Fibroblast of lung (primary cell): ENCODE measurements at regions not wholly inside any gene's neighbourhood (a gene's known extent, or its start where the extent isn't known, plus 50 kb on each side); places are given as distances from the start of the nearest gene placed in this dataset.

Experiments used
- EZH2 ChIP-seq: IDR thresholded peaks from 2 replicates; pipeline ENCODE4 v1.5.1; 2012; ENCODE audit warnings: low read length, control low read depth, mild to moderate bottlenecking; ENCODE audit errors: missing control alignments
- TF ChIP-seq, protein P1 (sequence below), 2 donors: IDR thresholded peaks in 1 of 2; conservative IDR thresholded peaks in 1 of 2; 1 replicate in 1 of 2; 2 replicates in 1 of 2; pipeline ENCODE4 v1.5.1; 2011 to 2012; ENCODE audit warnings: low read length in 2 of 2, control low read depth in 1 of 2, inconsistent platforms in 1 of 2, low read depth in 1 of 2, mild to moderate bottlenecking in 1 of 2

DNA sequence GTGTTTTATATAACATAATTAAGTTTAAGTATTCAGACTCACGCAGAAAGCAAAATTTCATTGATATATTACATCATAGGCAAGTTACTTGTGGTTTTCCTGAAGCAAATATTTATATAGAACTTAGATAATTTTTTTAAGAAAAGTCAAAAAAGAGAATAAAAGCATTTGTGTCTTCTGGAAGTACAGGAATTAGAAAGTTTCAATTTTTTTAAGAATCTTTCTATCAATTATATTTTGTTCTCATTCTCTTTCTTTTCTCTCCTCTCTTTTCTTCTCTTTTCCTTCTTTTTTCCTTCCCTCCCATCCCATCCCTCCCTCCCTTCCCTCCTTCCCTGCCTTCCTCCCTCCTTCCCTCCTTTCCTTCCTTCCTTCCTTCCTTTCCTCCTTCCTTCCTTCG, 120.7 kb upstream of the CDH8 start:
- no peak for TF ChIP-seq EZH2
- TF ChIP-seq, protein P1, sequence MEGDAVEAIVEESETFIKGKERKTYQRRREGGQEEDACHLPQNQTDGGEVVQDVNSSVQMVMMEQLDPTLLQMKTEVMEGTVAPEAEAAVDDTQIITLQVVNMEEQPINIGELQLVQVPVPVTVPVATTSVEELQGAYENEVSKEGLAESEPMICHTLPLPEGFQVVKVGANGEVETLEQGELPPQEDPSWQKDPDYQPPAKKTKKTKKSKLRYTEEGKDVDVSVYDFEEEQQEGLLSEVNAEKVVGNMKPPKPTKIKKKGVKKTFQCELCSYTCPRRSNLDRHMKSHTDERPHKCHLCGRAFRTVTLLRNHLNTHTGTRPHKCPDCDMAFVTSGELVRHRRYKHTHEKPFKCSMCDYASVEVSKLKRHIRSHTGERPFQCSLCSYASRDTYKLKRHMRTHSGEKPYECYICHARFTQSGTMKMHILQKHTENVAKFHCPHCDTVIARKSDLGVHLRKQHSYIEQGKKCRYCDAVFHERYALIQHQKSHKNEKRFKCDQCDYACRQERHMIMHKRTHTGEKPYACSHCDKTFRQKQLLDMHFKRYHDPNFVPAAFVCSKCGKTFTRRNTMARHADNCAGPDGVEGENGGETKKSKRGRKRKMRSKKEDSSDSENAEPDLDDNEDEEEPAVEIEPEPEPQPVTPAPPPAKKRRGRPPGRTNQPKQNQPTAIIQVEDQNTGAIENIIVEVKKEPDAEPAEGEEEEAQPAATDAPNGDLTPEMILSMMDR (conservative IDR thresholded peaks at IDR 0.05 in 1 of 2, IDR thresholded peaks at IDR 0.05 in 1 of 2; ENCODE audit: low read depth in 1 of 2, low read length in 2 of 2) = no peak
